Right lobe of liver (tissue), 6 donors: ENCODE measurements at regions not wholly inside any gene's neighbourhood (a gene's known extent, or its start where the extent isn't known, plus 50 kb on each side); places are given as distances from the start of the nearest gene placed in this dataset.

Experiments
- ATAC-seq, 4 donors: fragments of 200-7000 bp; cut with Tn5 transposase; one replicate each; pipeline ENCODE4 v1.9.1; 2020; ENCODE audit warnings: mild to moderate bottlenecking in 4 of 4, moderate library complexity in 4 of 4
- DNase-seq, 3 donors: peaks; one replicate each; pipeline ENCODE4 v3.0.0-alpha.2; 2020
- H3K27ac ChIP-seq, 3 donors: fragments of 200-600 bp; one replicate each; pipeline ENCODE4 v1.8.0; 2022
- H3K27me3 ChIP-seq, 2 donors: fragments of 200-600 bp; one replicate each; pipeline ENCODE4 v1.8.0; 2022
- H3K36me3 ChIP-seq, 4 donors: fragments of 200-600 bp; sonication (generic) in 1 of 4; one replicate each; pipeline versions ENCODE4 v1.5.1 to v1.8.0; 2017 to 2022; ENCODE audit warnings: control low read depth in 1 of 4
- H3K4me1 ChIP-seq, 4 donors: fragments of 200-600 bp; sonication (generic) in 1 of 4; one replicate each; pipeline versions ENCODE4 v1.5.1 to v1.8.0; 2017 to 2022; ENCODE audit warnings: control low read depth in 1 of 4
- H3K4me3 ChIP-seq, 3 donors: fragments of 200-600 bp; one replicate each; pipeline ENCODE4 v1.8.0; 2022
- H3K9me3 ChIP-seq, 4 donors: fragments of 200-600 bp; sonication (generic) in 1 of 4; one replicate each; pipeline versions ENCODE4 v1.5.1 to v1.8.0; 2017 to 2022; ENCODE audit warnings: control low read depth in 1 of 4
- POLR2A ChIP-seq: fragments of 450-650 bp; IDR thresholded peaks from one replicate; pipeline ENCODE4 v1.6.1; 2017; ENCODE audit warnings: antibody characterized with exemption, mild to moderate bottlenecking
- WGBS: methylation state at CpG from one replicate; pipeline ENCODE4 v1.1.6; 2018; ENCODE audit warnings: low coverage, low lambda C conversion rate; ENCODE audit not compliant: insufficient coverage; ENCODE audit errors: missing lambda C conversion rate; 5-methylcytosine and 5-hydroxymethylcytosine counted together
- intact Hi-C, 2 donors: fragments of 100-400 bp; cut with DNase I; formaldehyde crosslinking; loops; one replicate each; pipeline versions ENCODE4 v1.11.2 to v1.14.1; 2022
- TF ChIP-seq, protein P1 (sequence below), 4 donors: fragments of 200-600 bp in 3 of 4; fragments of 450-650 bp in 1 of 4; IDR thresholded peaks; one replicate each; pipeline versions ENCODE4 v1.5.1 to v1.8.0; 2016 to 2022; ENCODE audit warnings: antibody characterized with exemption in 4 of 4, mild to moderate bottlenecking in 2 of 4
- donor health status: DM: no; HTN: yes; CAD: no.
- donor health status: DM: no; HTN: no; CAD: no.
- donor health status: DM: no; HTN: no; CAD: no.
- donor health status: DM: no; HTN: yes; CAD: no.
- donor health status: DM: no; HTN: yes; CAD: no.

GRCh38 chr17:13363771-13364170 is 238.0 kb downstream of the HS3ST3A1 start:
- Histone ChIP-seq H3K27ac (no peak overlapping the region), H3K9me3 (no peaks in the 10 kb centered on the region), H3K4me1 (no peaks in the 10 kb centered on the region), H3K27me3 (no peaks in the 10 kb centered on the region), H3K4me3 (no peak overlapping the region), H3K36me3 (no peaks in the 10 kb centered on the region)
- intact Hi-C loops: no loop called here
- DNase-seq: no peak
- no peak for TF ChIP-seq POLR2A
- TF ChIP-seq, protein P1, sequence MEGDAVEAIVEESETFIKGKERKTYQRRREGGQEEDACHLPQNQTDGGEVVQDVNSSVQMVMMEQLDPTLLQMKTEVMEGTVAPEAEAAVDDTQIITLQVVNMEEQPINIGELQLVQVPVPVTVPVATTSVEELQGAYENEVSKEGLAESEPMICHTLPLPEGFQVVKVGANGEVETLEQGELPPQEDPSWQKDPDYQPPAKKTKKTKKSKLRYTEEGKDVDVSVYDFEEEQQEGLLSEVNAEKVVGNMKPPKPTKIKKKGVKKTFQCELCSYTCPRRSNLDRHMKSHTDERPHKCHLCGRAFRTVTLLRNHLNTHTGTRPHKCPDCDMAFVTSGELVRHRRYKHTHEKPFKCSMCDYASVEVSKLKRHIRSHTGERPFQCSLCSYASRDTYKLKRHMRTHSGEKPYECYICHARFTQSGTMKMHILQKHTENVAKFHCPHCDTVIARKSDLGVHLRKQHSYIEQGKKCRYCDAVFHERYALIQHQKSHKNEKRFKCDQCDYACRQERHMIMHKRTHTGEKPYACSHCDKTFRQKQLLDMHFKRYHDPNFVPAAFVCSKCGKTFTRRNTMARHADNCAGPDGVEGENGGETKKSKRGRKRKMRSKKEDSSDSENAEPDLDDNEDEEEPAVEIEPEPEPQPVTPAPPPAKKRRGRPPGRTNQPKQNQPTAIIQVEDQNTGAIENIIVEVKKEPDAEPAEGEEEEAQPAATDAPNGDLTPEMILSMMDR (IDR thresholded peaks at IDR 0.05): no peak
- ATAC-seq: no peak
- WGBS: 57% methylated on average over 1 of the region's 1 CpG

DNA sequence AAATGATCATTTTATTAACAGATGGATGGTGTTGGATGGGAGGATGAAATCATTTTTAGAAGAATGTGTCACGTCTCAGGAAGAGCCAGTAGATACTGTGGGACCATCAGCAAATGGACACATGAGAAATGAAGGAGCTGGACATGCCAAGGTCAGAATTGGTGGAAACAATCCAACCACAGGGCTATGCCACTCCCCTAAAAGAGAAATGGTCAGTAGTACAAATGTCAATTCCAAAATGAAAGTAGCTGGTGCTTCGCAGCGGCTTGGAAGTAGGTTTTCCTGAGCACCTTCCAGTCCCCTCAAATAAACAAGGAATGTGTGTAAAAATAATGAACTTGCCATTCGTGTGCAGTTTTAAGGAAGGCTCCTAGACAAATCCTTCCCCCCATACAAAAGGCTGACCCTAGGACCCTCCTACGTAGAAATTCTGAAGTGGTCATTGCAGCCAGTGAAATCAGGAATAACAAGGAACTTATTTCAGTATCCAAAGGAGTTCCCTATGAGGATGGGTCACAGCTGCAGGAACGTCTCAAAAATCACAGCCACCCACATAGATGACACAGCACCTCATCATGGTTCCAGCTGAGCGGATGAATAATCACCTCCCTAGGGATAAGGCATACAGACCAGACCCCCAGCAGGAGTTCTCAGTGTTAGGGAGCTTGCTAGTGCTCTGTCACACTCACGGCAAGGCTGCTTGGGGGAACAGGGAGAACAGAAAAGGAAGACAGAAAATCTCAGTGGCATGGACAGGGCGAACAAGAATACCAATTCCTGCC is 239.2 kb downstream of the HS3ST3A1 start:
- no peak overlapping the region for H3K27ac ChIP-seq
- intact Hi-C loops: no loop called here
- no peaks in the 10 kb centered on the region for H3K4me1 ChIP-seq
- no peaks in the 10 kb centered on the region for H3K9me3 ChIP-seq
- H3K36me3 ChIP-seq: no peaks in the 10 kb centered on the region
- H3K4me3 ChIP-seq: no peak overlapping the region
- 63% methylated on average over 8 of the region's 9 CpGs for WGBS
- DNase-seq: no peak
- TF ChIP-seq POLR2A: no peak
- TF ChIP-seq, protein P1 (IDR thresholded peaks at IDR 0.05): no peak
- no peaks in the 10 kb centered on the region for H3K27me3 ChIP-seq
- no peak for ATAC-seq

GRCh38 chr17:13359774-13360173 is 242.0 kb downstream of the HS3ST3A1 start:
- TF ChIP-seq, protein P1 (IDR thresholded peaks at IDR 0.05): no peak
- no peak for TF ChIP-seq POLR2A
- intact Hi-C loops: no loop called here
- H3K4me1 ChIP-seq: no peaks in the 10 kb centered on the region
- H3K27me3 ChIP-seq: no peaks in the 10 kb centered on the region
- H3K27ac ChIP-seq: no peak overlapping the region
- no peaks in the 10 kb centered on the region for H3K36me3 ChIP-seq
- no peak overlapping the region for H3K4me3 ChIP-seq
- no peaks in the 10 kb centered on the region for H3K9me3 ChIP-seq
- 45% methylated on average over 4 of the region's 5 CpGs for WGBS
- ATAC-seq (no peak), DNase-seq (no peak)

DNA sequence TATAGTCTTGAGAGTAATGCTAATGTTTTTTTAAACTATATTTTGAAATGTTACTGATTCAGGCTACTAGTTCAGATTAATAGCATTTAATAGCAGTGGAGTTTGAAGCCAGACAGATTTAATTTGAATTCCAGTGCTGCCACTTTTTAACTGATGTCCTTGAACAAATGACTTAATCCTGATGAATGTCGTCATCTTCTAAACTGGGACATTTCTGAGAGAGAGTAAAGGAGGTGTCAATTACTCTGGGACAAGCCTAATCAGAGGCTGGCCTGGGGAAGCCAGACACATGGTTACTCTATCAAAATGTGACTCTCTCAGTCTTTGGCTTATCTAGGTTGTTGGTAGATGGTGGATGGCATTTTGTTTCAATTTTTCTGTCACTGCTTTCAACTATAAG is 246.7 kb downstream of the HS3ST3A1 start:
- WGBS: 70% methylated on average over 1 of the region's 1 CpG
- DNase-seq: no peak
- H3K9me3 ChIP-seq: no peaks in the 10 kb centered on the region
- no peak for ATAC-seq
- no peaks in the 10 kb centered on the region for H3K27me3 ChIP-seq
- H3K4me1 ChIP-seq: no peaks in the 10 kb centered on the region
- intact Hi-C loops: no loop called here
- no peak overlapping the region for H3K4me3 ChIP-seq
- H3K27ac ChIP-seq: no peak overlapping the region
- no peaks in the 10 kb centered on the region for H3K36me3 ChIP-seq
- TF ChIP-seq, protein P1 (IDR thresholded peaks at IDR 0.05): no peak
- TF ChIP-seq POLR2A: no peak
